ENCODE measurements at regions not wholly inside any gene's neighbourhood (a gene's known extent, or its start where the extent isn't known, plus 50 kb on each side); places are given as distances from the start of the nearest gene placed in this dataset.

GRCh38 chr5:59992206-59992605, 98.7 kb upstream of the PDE4D start:
- no peak overlapping the region for H3K9ac ChIP-seq (ENCODE audit: low read length)
- H2AFZ ChIP-seq (ENCODE audit: low read depth, low read length): no peak overlapping the region
- H3K4ac ChIP-seq (ENCODE audit: low read depth in 1 of 2, low read length in 2 of 2): no peak overlapping the region
- H3K4me3 ChIP-seq (ENCODE audit: insufficient read depth in 1 of 2, low read depth in 1 of 2, low read length in 2 of 2): no peak overlapping the region
- no peaks in the 10 kb centered on the region for H3K9me3 ChIP-seq (ENCODE audit: control insufficient read depth, low read length)
- no peaks in the 10 kb centered on the region for H3K27me3 ChIP-seq (ENCODE audit: control insufficient read depth in 1 of 2, insufficient read depth in 1 of 2, low read length in 2 of 2)
- no peaks in the 10 kb centered on the region for H3K36me3 ChIP-seq (ENCODE audit: control insufficient read depth in 1 of 2, insufficient read depth in 2 of 2, low read depth in 1 of 2, low read length in 2 of 2)
- no peak overlapping the region for H2BK5ac ChIP-seq (ENCODE audit: low read depth, low read length, poor library complexity, severe bottlenecking)
- H3K18ac ChIP-seq (ENCODE audit: low read depth in 1 of 2, low read length in 2 of 2): no peak overlapping the region
- H3K23ac ChIP-seq (ENCODE audit: low read length in 2 of 2): no peak overlapping the region
- 97% methylated on average over 3 of the region's 3 CpGs for WGBS
- H2BK15ac ChIP-seq (ENCODE audit: low read depth, poor library complexity, severe bottlenecking): no peak overlapping the region
- H3K79me1 ChIP-seq (replicated peaks; ENCODE audit: low read length, poor library complexity, severe bottlenecking): no peaks in the 10 kb centered on the region
- no peak overlapping the region for H4K8ac ChIP-seq (ENCODE audit: low read length)
- no peaks in the 10 kb centered on the region for H3K4me1 ChIP-seq (ENCODE audit: control insufficient read depth, insufficient read depth, low read depth, low read length)
- DNase-seq: peak; percentile 3
- H2BK12ac ChIP-seq (ENCODE audit: low read length in 2 of 2): no peak overlapping the region
- H2AK5ac ChIP-seq (ENCODE audit: low read length, severe bottlenecking): no peak overlapping the region
- H3K27ac ChIP-seq (ENCODE audit: low read length, poor library complexity, severe bottlenecking): no peak overlapping the region
- H4K91ac ChIP-seq (ENCODE audit: low read length): no peak overlapping the region
- H3K4me2 ChIP-seq (ENCODE audit: low read length, poor library complexity, severe bottlenecking): no peak overlapping the region
- no peak overlapping the region for H2BK120ac ChIP-seq (ENCODE audit: low read depth, low read length)
- no peak overlapping the region for H3K14ac ChIP-seq (ENCODE audit: low read length in 2 of 2)

GRCh38 chr5:59988396-59988795, 94.9 kb upstream of the PDE4D start:
- no peaks in the 10 kb centered on the region for H3K4me1 ChIP-seq (ENCODE audit: control insufficient read depth, insufficient read depth, low read depth, low read length)
- H2BK5ac ChIP-seq (ENCODE audit: low read depth, low read length, poor library complexity, severe bottlenecking): no peak overlapping the region
- H3K4me3 ChIP-seq (ENCODE audit: insufficient read depth in 1 of 2, low read depth in 1 of 2, low read length in 2 of 2): no peak overlapping the region
- H3K9ac ChIP-seq (ENCODE audit: low read length): no peak overlapping the region
- H2AFZ ChIP-seq (ENCODE audit: low read depth, low read length): no peak overlapping the region
- no peaks in the 10 kb centered on the region for H3K9me3 ChIP-seq (ENCODE audit: control insufficient read depth, low read length)
- H2BK15ac ChIP-seq (ENCODE audit: low read depth, poor library complexity, severe bottlenecking): no peak overlapping the region
- no peak overlapping the region for H3K14ac ChIP-seq (ENCODE audit: low read length in 2 of 2)
- peak overlapping the region; percentile 49 for H2BK120ac ChIP-seq (ENCODE audit: low read depth, low read length)
- no peak overlapping the region for H3K4me2 ChIP-seq (ENCODE audit: low read length, poor library complexity, severe bottlenecking)
- no peaks in the 10 kb centered on the region for H3K36me3 ChIP-seq (ENCODE audit: control insufficient read depth in 1 of 2, insufficient read depth in 2 of 2, low read depth in 1 of 2, low read length in 2 of 2)
- H3K4ac ChIP-seq (ENCODE audit: low read depth in 1 of 2, low read length in 2 of 2): no peak overlapping the region
- H4K91ac ChIP-seq (ENCODE audit: low read length): no peak overlapping the region
- 80% methylated on average over 3 of the region's 7 CpGs for WGBS
- H2AK5ac ChIP-seq (ENCODE audit: low read length, severe bottlenecking): no peak overlapping the region
- no peak overlapping the region for H3K23ac ChIP-seq (ENCODE audit: low read length in 2 of 2)
- no peaks in the 10 kb centered on the region for H3K79me1 ChIP-seq (replicated peaks; ENCODE audit: low read length, poor library complexity, severe bottlenecking)
- no peak overlapping the region for H3K27ac ChIP-seq (ENCODE audit: low read length, poor library complexity, severe bottlenecking)
- H4K8ac ChIP-seq (ENCODE audit: low read length): no peak overlapping the region
- H2BK12ac ChIP-seq (ENCODE audit: low read length in 2 of 2): no peak overlapping the region
- no peak overlapping the region for H3K18ac ChIP-seq (ENCODE audit: low read depth in 1 of 2, low read length in 2 of 2)
- no peak for DNase-seq
- H3K27me3 ChIP-seq (ENCODE audit: control insufficient read depth in 1 of 2, insufficient read depth in 1 of 2, low read length in 2 of 2): no peaks in the 10 kb centered on the region

GRCh38 chr5:59976342-59976741, 82.8 kb upstream of the PDE4D start:
- H3K18ac ChIP-seq (ENCODE audit: low read depth in 1 of 2, low read length in 2 of 2): no peak overlapping the region
- H3K79me1 ChIP-seq (replicated peaks; ENCODE audit: low read length, poor library complexity, severe bottlenecking): no peaks in the 10 kb centered on the region
- H2BK15ac ChIP-seq (ENCODE audit: low read depth, poor library complexity, severe bottlenecking): no peak overlapping the region
- H3K36me3 ChIP-seq (ENCODE audit: control insufficient read depth in 1 of 2, insufficient read depth in 2 of 2, low read depth in 1 of 2, low read length in 2 of 2): no peaks in the 10 kb centered on the region
- no peak overlapping the region for H3K27ac ChIP-seq (ENCODE audit: low read length, poor library complexity, severe bottlenecking)
- no peak overlapping the region for H3K4me2 ChIP-seq (ENCODE audit: low read length, poor library complexity, severe bottlenecking)
- H3K4me3 ChIP-seq (ENCODE audit: insufficient read depth in 1 of 2, low read depth in 1 of 2, low read length in 2 of 2): no peak overlapping the region
- H4K8ac ChIP-seq (ENCODE audit: low read length): no peak overlapping the region
- H2BK120ac ChIP-seq (ENCODE audit: low read depth, low read length): no peak overlapping the region
- H2AFZ ChIP-seq (ENCODE audit: low read depth, low read length): no peak overlapping the region
- H3K14ac ChIP-seq (ENCODE audit: low read length in 2 of 2): no peak overlapping the region
- H3K4ac ChIP-seq (ENCODE audit: low read depth in 1 of 2, low read length in 2 of 2): no peak overlapping the region
- no peak overlapping the region for H3K23ac ChIP-seq (ENCODE audit: low read length in 2 of 2)
- no peak overlapping the region for H4K91ac ChIP-seq (ENCODE audit: low read length)
- H3K27me3 ChIP-seq (ENCODE audit: control insufficient read depth in 1 of 2, insufficient read depth in 1 of 2, low read length in 2 of 2): no peaks in the 10 kb centered on the region
- H3K4me1 ChIP-seq (ENCODE audit: control insufficient read depth, insufficient read depth, low read depth, low read length): no peaks in the 10 kb centered on the region
- H3K9ac ChIP-seq (ENCODE audit: low read length): no peak overlapping the region
- no peak overlapping the region for H2BK12ac ChIP-seq (ENCODE audit: low read length in 2 of 2)
- no peak overlapping the region for H2AK5ac ChIP-seq (ENCODE audit: low read length, severe bottlenecking)
- H2BK5ac ChIP-seq (ENCODE audit: low read depth, low read length, poor library complexity, severe bottlenecking): no peak overlapping the region
- H3K9me3 ChIP-seq (ENCODE audit: control insufficient read depth, low read length): no peaks in the 10 kb centered on the region
- no peak for DNase-seq
- WGBS: 74% methylated on average over 1 of the region's 1 CpG

GRCh38 chr5:59972043-59972442, 78.5 kb upstream of the PDE4D start:
- no peak overlapping the region for H3K14ac ChIP-seq (ENCODE audit: low read length in 2 of 2)
- H2BK120ac ChIP-seq (ENCODE audit: low read depth, low read length): no peak overlapping the region
- DNase-seq: no peak
- no peak overlapping the region for H2BK12ac ChIP-seq (ENCODE audit: low read length in 2 of 2)
- H3K4ac ChIP-seq (ENCODE audit: low read depth in 1 of 2, low read length in 2 of 2): no peak overlapping the region
- H3K79me1 ChIP-seq (replicated peaks; ENCODE audit: low read length, poor library complexity, severe bottlenecking): no peaks in the 10 kb centered on the region
- H2AFZ ChIP-seq (ENCODE audit: low read depth, low read length): no peak overlapping the region
- no peak overlapping the region for H2BK5ac ChIP-seq (ENCODE audit: low read depth, low read length, poor library complexity, severe bottlenecking)
- H3K27ac ChIP-seq (ENCODE audit: low read length, poor library complexity, severe bottlenecking): no peak overlapping the region
- 98% methylated on average over 1 of the region's 1 CpG for WGBS
- no peak overlapping the region for H4K8ac ChIP-seq (ENCODE audit: low read length)
- H3K27me3 ChIP-seq (ENCODE audit: control insufficient read depth in 1 of 2, insufficient read depth in 1 of 2, low read length in 2 of 2): no peaks in the 10 kb centered on the region
- H3K36me3 ChIP-seq (ENCODE audit: control insufficient read depth in 1 of 2, insufficient read depth in 2 of 2, low read depth in 1 of 2, low read length in 2 of 2): no peaks in the 10 kb centered on the region
- H3K4me3 ChIP-seq (ENCODE audit: insufficient read depth in 1 of 2, low read depth in 1 of 2, low read length in 2 of 2): no peak overlapping the region
- no peaks in the 10 kb centered on the region for H3K4me1 ChIP-seq (ENCODE audit: control insufficient read depth, insufficient read depth, low read depth, low read length)
- no peaks in the 10 kb centered on the region for H3K9me3 ChIP-seq (ENCODE audit: control insufficient read depth, low read length)
- no peak overlapping the region for H3K23ac ChIP-seq (ENCODE audit: low read length in 2 of 2)
- no peak overlapping the region for H3K9ac ChIP-seq (ENCODE audit: low read length)
- H3K18ac ChIP-seq (ENCODE audit: low read depth in 1 of 2, low read length in 2 of 2): no peak overlapping the region
- no peak overlapping the region for H3K4me2 ChIP-seq (ENCODE audit: low read length, poor library complexity, severe bottlenecking)
- no peak overlapping the region for H2AK5ac ChIP-seq (ENCODE audit: low read length, severe bottlenecking)
- H4K91ac ChIP-seq (ENCODE audit: low read length): no peak overlapping the region
- no peak overlapping the region for H2BK15ac ChIP-seq (ENCODE audit: low read depth, poor library complexity, severe bottlenecking)
